SK-N-SH (cell line): ENCODE measurements at regions not wholly inside any gene's neighbourhood (a gene's known extent, or its start where the extent isn't known, plus 50 kb on each side); places are given as distances from the start of the nearest gene placed in this dataset.

ENCODE experiments used
- CTCF ChIA-PET: fragments of 300-600, 350-600 bp; formaldehyde crosslinking; extraction: SDS; loops from one replicate; lab custom pipeline; 2021; lab: Yijun Ruan, JAX
- POLR2A ChIA-PET: fragments of 350-600 bp; sonication (Branson Sonifier 250); formaldehyde crosslinking; extraction: SDS; loops from one replicate; lab custom pipeline; 2020; ENCODE audit warnings: antibody characterized with exemption, inconsistent platforms; lab: Yijun Ruan, JAX
- DNase-seq: peaks from one replicate; pipeline ENCODE4 v3.0.0; 2012
- H2AFZ ChIP-seq: fragments of 200-600 bp; sonication (generic); 2 replicates; pipeline ENCODE4 v1.8.1; 2016; ENCODE audit warnings: antibody characterized with exemption, mild to moderate bottlenecking, low read depth
- H3F3A ChIP-seq: fragments of 200-600 bp; sonication (generic); replicated peaks from 2 replicates; pipeline ENCODE3; 2016; ENCODE audit warnings: antibody characterized with exemption, mild to moderate bottlenecking; ENCODE audit not compliant: insufficient read depth
- H3K27ac ChIP-seq, 2 experiments: fragments of 200-500 bp in 1 of 2; fragments of 200-600 bp in 1 of 2; sonication (Bioruptor generic) in 1 of 2; sonication (generic), shearing (Covaris generic) in 1 of 2; 2 replicates each; pipeline versions ENCODE4 v1.5.1 to v1.6.1; 2014 to 2016; ENCODE audit warnings: low read depth in 2 of 2, inconsistent platforms in 1 of 2, low read length in 1 of 2, mild to moderate bottlenecking in 1 of 2, mixed read lengths in 1 of 2
- H3K27me3 ChIP-seq: fragments of 200-600 bp; sonication (generic), shearing (Covaris generic); 2 replicates; pipeline ENCODE4 v1.6.1; 2016; ENCODE audit warnings: mixed run types; ENCODE audit not compliant: insufficient read depth
- H3K36me3 ChIP-seq, 2 experiments: fragments of 200-500 bp in 1 of 2; fragments of 200-600 bp in 1 of 2; sonication (Bioruptor generic) in 1 of 2; sonication (generic) in 1 of 2; replicated peaks in 1 of 2; 2 replicates each; pipeline versions ENCODE3 to v1.5.1; 2014 to 2016; ENCODE audit warnings: low read length in 1 of 2, mild to moderate bottlenecking in 1 of 2; ENCODE audit not compliant: insufficient read depth in 2 of 2, control insufficient read depth in 1 of 2
- H3K4me1 ChIP-seq, 2 experiments: fragments of 200-500 bp in 1 of 2; fragments of 200-600 bp in 1 of 2; sonication (Bioruptor generic) in 1 of 2; sonication (generic), shearing (Covaris generic) in 1 of 2; 2 replicates each; pipeline versions ENCODE4 v1.5.1 to v1.6.1; 2014 to 2016; ENCODE audit warnings: low read depth in 1 of 2, low read length in 1 of 2, mixed run types in 1 of 2; ENCODE audit not compliant: insufficient read depth in 2 of 2, control insufficient read depth in 1 of 2
- H3K4me2 ChIP-seq: fragments of 200-600 bp; sonication (generic), shearing (Covaris generic); 2 replicates; pipeline ENCODE4 v1.6.1; 2017; ENCODE audit warnings: mixed run types
- H3K4me3 ChIP-seq, 2 experiments: fragments of 200-500 bp in 1 of 2; fragments of 200-600 bp in 1 of 2; sonication (Bioruptor generic) in 1 of 2; sonication (generic), shearing (Covaris generic) in 1 of 2; 2 replicates each; pipeline versions ENCODE4 v1.5.1 to v1.8.1; 2014 to 2016; ENCODE audit warnings: low read depth in 2 of 2, inconsistent platforms in 1 of 2, low read length in 1 of 2, mild to moderate bottlenecking in 1 of 2, mixed read lengths in 1 of 2, moderate library complexity in 1 of 2
- H3K79me2 ChIP-seq: fragments of 200-600 bp; sonication (generic); 2 replicates; pipeline ENCODE4 v1.8.1; 2017; ENCODE audit warnings: mild to moderate bottlenecking; ENCODE audit not compliant: insufficient read depth
- H3K9ac ChIP-seq: fragments of 200-600 bp; sonication (generic); 2 replicates; pipeline ENCODE4 v1.6.1; 2017; ENCODE audit warnings: mixed run types
- H3K9me2 ChIP-seq: fragments of 200-600 bp; sonication (generic); 2 replicates; pipeline ENCODE4 v1.6.1; 2017; ENCODE audit warnings: mixed run types
- H3K9me3 ChIP-seq: fragments of 200-600 bp; sonication (generic); 2 replicates; pipeline ENCODE4 v1.6.1; 2017; ENCODE audit warnings: mixed run types, mild to moderate bottlenecking, moderate library complexity
- H4K20me1 ChIP-seq: fragments of 200-600 bp; sonication (generic); 2 replicates; pipeline ENCODE4 v1.6.1; 2017; ENCODE audit warnings: mild to moderate bottlenecking, mixed run types; ENCODE audit not compliant: insufficient read depth
- CHD2 ChIP-seq: fragments of 150-350 bp; IDR thresholded peaks from 2 replicates; pipeline ENCODE4 v1.6.1; 2018; ENCODE audit warnings: low read length; ENCODE audit not compliant: partially characterized antibody
- EP300 ChIP-seq, 2 experiments: IDR thresholded peaks; 2 replicates each; pipeline versions ENCODE4 v1.4.0 to v1.6.1; 2012; ENCODE audit warnings: borderline replicate concordance in 1 of 2, low read depth in 1 of 2, low read length in 1 of 2
- EZH2phosphoT487 ChIP-seq: fragments of 200-600 bp; sonication (generic); IDR thresholded peaks from 2 replicates; pipeline ENCODE4 v1.6.1; 2017; ENCODE audit warnings: low read depth, mixed run types, mild to moderate bottlenecking, antibody characterized with exemption, moderate library complexity, borderline replicate concordance
- FOSL2 ChIP-seq: IDR thresholded peaks from 2 replicates; pipeline ENCODE4 v1.4.0; 2012; ENCODE audit warnings: low read depth, mild to moderate bottlenecking, moderate library complexity, borderline replicate concordance
- FOXJ3 ChIP-seq: sonication (generic); formaldehyde crosslinking; IDR thresholded peaks from 2 replicates; pipeline ENCODE4 v1.5.1; 2020; ENCODE audit warnings: mild to moderate bottlenecking, missing genetic modification reagents
- GABPA ChIP-seq: IDR thresholded peaks from 2 replicates; pipeline ENCODE4 v1.4.0; 2012; ENCODE audit warnings: low read depth, mild to moderate bottlenecking
- JUND ChIP-seq: IDR thresholded peaks from 2 replicates; pipeline ENCODE4 v1.4.0; 2012
- MAX ChIP-seq: IDR thresholded peaks from 2 replicates; pipeline ENCODE4 v1.4.0; 2012; ENCODE audit warnings: low read depth
- MXI1 ChIP-seq: IDR thresholded peaks from 2 replicates; pipeline ENCODE4 v1.6.1; 2012; ENCODE audit warnings: mild to moderate bottlenecking, low read depth, low read length, improper control_type of control experiment
- RAD21 ChIP-seq: IDR thresholded peaks from 2 replicates; pipeline ENCODE4 v1.6.1; 2012; ENCODE audit warnings: mild to moderate bottlenecking, low read length
- RCOR1 ChIP-seq: fragments of 150-350 bp; IDR thresholded peaks from 2 replicates; pipeline ENCODE4 v1.6.1; 2017; ENCODE audit warnings: antibody characterized with exemption, low read length
- SIN3A ChIP-seq: IDR thresholded peaks from 2 replicates; pipeline ENCODE4 v1.6.1; 2012; ENCODE audit warnings: low read depth, mild to moderate bottlenecking, low read length, moderate library complexity, borderline replicate concordance
- TCF12 ChIP-seq: IDR thresholded peaks from 2 replicates; pipeline ENCODE4 v1.4.0; 2012
- ZBTB33 ChIP-seq: IDR thresholded peaks from 2 replicates; pipeline ENCODE4 v1.4.0; 2012; ENCODE audit warnings: low read depth, borderline replicate concordance
- WGBS: methylation state at CpG from one replicate; pipeline ENCODE4 v1.1.6; 2017; ENCODE audit warnings: low lambda C conversion rate; 5-methylcytosine and 5-hydroxymethylcytosine counted together
- TF ChIP-seq, protein P1 (sequence below): fragments of 150-350 bp; IDR thresholded peaks from 2 replicates; pipeline ENCODE4 v1.6.1; 2016; ENCODE audit warnings: mild to moderate bottlenecking, low read depth, low read length
- TF ChIP-seq, protein P2 (sequence below): IDR thresholded peaks from 2 replicates; pipeline ENCODE4 v1.4.0; 2012; ENCODE audit warnings: low read depth, borderline replicate concordance

- H3K9ac ChIP-seq = no peak overlapping the region
- H3K4me3 ChIP-seq = peak overlapping the region; percentile 29 to 36
- H3K36me3 ChIP-seq = no peaks in the 10 kb centered on the region
- H3K27me3 ChIP-seq = no peaks in the 10 kb centered on the region
- no peaks in the 10 kb centered on the region for H3K79me2 ChIP-seq
- no peaks in the 10 kb centered on the region for H3K9me3 ChIP-seq
- no peak for DNase-seq
- H2AFZ ChIP-seq = peak overlapping the region; percentile 62; the same call in 1 of the 2 replicates
- POLR2A ChIA-PET = no interaction called here
- H4K20me1 ChIP-seq = no peaks in the 10 kb centered on the region
- CTCF ChIA-PET = no interaction called here
- peak overlapping the region; percentile 64 for H3K4me2 ChIP-seq
- no peaks in the 10 kb centered on the region for H3K9me2 ChIP-seq
- no peaks in the 10 kb centered on the region for H3F3A ChIP-seq
- 16% methylated on average over 15 of the region's 15 CpGs for WGBS
- TF ChIP-seq FOSL2 (no peak), MXI1 (no peak), ZBTB33 (no peak), RCOR1 (no peak), EP300 (IDR thresholded peaks at IDR 0.05; ENCODE audit: borderline replicate concordance in 1 of 2, low read depth in 1 of 2, low read length in 1 of 2) (no peak), MAX (no peak), FOXJ3 (CRISPR knock-in tag) (no peak), TCF12 (no peak), JUND (no peak), RAD21 (no peak), CHD2 (no peak), GABPA (no peak), SIN3A (no peak), EZH2phosphoT487 (no peak)
- TF ChIP-seq, protein P1, sequence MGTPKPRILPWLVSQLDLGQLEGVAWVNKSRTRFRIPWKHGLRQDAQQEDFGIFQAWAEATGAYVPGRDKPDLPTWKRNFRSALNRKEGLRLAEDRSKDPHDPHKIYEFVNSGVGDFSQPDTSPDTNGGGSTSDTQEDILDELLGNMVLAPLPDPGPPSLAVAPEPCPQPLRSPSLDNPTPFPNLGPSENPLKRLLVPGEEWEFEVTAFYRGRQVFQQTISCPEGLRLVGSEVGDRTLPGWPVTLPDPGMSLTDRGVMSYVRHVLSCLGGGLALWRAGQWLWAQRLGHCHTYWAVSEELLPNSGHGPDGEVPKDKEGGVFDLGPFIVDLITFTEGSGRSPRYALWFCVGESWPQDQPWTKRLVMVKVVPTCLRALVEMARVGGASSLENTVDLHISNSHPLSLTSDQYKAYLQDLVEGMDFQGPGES = no peak
- TF ChIP-seq, protein P2, sequence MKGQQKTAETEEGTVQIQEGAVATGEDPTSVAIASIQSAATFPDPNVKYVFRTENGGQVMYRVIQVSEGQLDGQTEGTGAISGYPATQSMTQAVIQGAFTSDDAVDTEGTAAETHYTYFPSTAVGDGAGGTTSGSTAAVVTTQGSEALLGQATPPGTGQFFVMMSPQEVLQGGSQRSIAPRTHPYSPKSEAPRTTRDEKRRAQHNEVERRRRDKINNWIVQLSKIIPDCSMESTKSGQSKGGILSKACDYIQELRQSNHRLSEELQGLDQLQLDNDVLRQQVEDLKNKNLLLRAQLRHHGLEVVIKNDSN = no peak
- TF ChIP-seq, all 33 proteins: peak for 0
- no peak overlapping the region for H3K27ac ChIP-seq
- H3K4me1 ChIP-seq = no peaks in the 10 kb centered on the region
These were observed 406.4 kb downstream of the FAM47A start for GRCh38 chrX:33725535-33726210.
